ENCODE measurements at regions not wholly inside any gene's neighbourhood (a gene's known extent, or its start where the extent isn't known, plus 50 kb on each side); places are given as distances from the start of the nearest gene placed in this dataset.

- FAIRE-seq = no peak
Measured at GRCh38 chr2:185947722-185948121, 209.1 kb downstream of the FSIP2 start.

More at GRCh38 chr2:185947722-185948121, 209.1 kb downstream of the FSIP2 start:
- Histone ChIP-seq H3K27ac (ENCODE audit: insufficient read depth, low read depth, low read length) (no peak overlapping the region), H3K9me1 (replicated peaks; ENCODE audit: control insufficient read depth, extremely low read depth, insufficient read depth, low read length) (no peaks in the 10 kb centered on the region), H3K9ac (replicated peaks; ENCODE audit: extremely low read depth, insufficient read depth, low read length) (no peak overlapping the region), H3K79me2 (ENCODE audit: control insufficient read depth, insufficient read depth, low read length) (no peaks in the 10 kb centered on the region), H3K27me3 (ENCODE audit: control insufficient read depth in 2 of 2, insufficient read depth in 2 of 2, low read length in 2 of 2) (no peaks in the 10 kb centered on the region), H3K9me3 (replicated peaks; ENCODE audit: control insufficient read depth, insufficient read depth, low read length) (no peaks in the 10 kb centered on the region), H3K4me2 (ENCODE audit: insufficient read depth, low read length) (no peak overlapping the region), H4K20me1 (replicated peaks; ENCODE audit: control insufficient read depth, extremely low read depth, insufficient read depth, low read length) (no peaks in the 10 kb centered on the region), H3K4me1 (ENCODE audit: control insufficient read depth, extremely low read depth, insufficient read depth, low read length) (no peaks in the 10 kb centered on the region), H3K4me3 (replicated peaks in 1 of 3; ENCODE audit: insufficient read depth in 1 of 3, low read depth in 1 of 3, low read length in 3 of 3) (no peak overlapping the region), H3K36me3 (ENCODE audit: control insufficient read depth in 2 of 2, extremely low read depth in 1 of 2, insufficient read depth in 2 of 2, low read length in 2 of 2) (no peaks in the 10 kb centered on the region), H2AFZ (ENCODE audit: low read depth, low read length) (no peak overlapping the region)
- intact Hi-C loops (cut with micrococcal nuclease) = no loop called here
- no TSS peak for BruUV-seq (replicated peaks)
- CTCF ChIA-PET = no interaction called here
- POLR2A ChIA-PET = no interaction called here
- dilution Hi-C loops (cut with MboI; ENCODE audit: extremely low pct_ligation_motif_present, low sequenced_read_pairs) = no loop called here
- no peak for DNase-seq (ENCODE audit: low read depth, low spot score)
- TF ChIP-seq CTCF (IDR thresholded peaks at IDR 0.05; ENCODE audit: extremely low read depth in 1 of 2, insufficient read depth in 1 of 2, low read depth in 1 of 2, low read length in 2 of 2) (no peak), MYC (IDR thresholded peaks at IDR 0.05; ENCODE audit: low read depth, low read length) (no peak), FOS (IDR thresholded peaks at IDR 0.05; ENCODE audit: borderline replicate concordance, insufficient read depth, low read length) (no peak), JUN (IDR thresholded peaks at IDR 0.05; ENCODE audit: borderline replicate concordance, insufficient read depth, insufficient read length, low read depth) (no peak), GATA2 (IDR thresholded peaks at IDR 0.05; ENCODE audit: insufficient read depth, insufficient read length, low read depth, low read length) (no peak), POLR2A (IDR thresholded peaks at IDR 0.05; ENCODE audit: low read depth, low read length) (no peak), MAX (IDR thresholded peaks at IDR 0.05; ENCODE audit: insufficient read depth, insufficient read length) (no peak), POLR2AphosphoS5 (IDR thresholded peaks at IDR 0.05; ENCODE audit: insufficient read depth, low read depth, low read length) (no peak), EZH2 (IDR thresholded peaks at IDR 0.05; ENCODE audit: borderline replicate concordance, low read depth, low read length, severe bottlenecking) (no peak)

All from endothelial cell of umbilical vein (primary cell).